ENCODE measurements at regions not wholly inside any gene's neighbourhood (a gene's known extent, or its start where the extent isn't known, plus 50 kb on each side); places are given as distances from the start of the nearest gene placed in this dataset.
"Not testable (repeated sequence)": the region's sequence is repeated elsewhere in the genome, so short reads cannot be mapped to it uniquely, and the experiment has no call there.

GRCh38 chr5:90338712-90339372, 70.7 kb downstream of the CETN3 start:
- no peak for DNase-seq

- no peak for DNase-seq
Observed at GRCh38 chr5:90337449-90338052, 72.0 kb downstream of the CETN3 start.

GRCh38 chr5:90336752-90337151, 72.8 kb downstream of the CETN3 start:
- DNase-seq = no peak

- DNase-seq = no peak
Observed at GRCh38 chr5:90334741-90335140, 74.8 kb downstream of the CETN3 start.

GRCh38 chr5:90329911-90330310, 79.6 kb downstream of the CETN3 start:
- DNase-seq = no peak

- no peak for DNase-seq
Observed at GRCh38 chr5:90326995-90327394, 82.6 kb downstream of the CETN3 start.

- no peak for DNase-seq
Observed at GRCh38 chr5:90325093-90325492, 84.5 kb downstream of the CETN3 start.

- not testable (repeated sequence) for DNase-seq
Observed at GRCh38 chr5:90320348-90320747, 89.2 kb downstream of the CETN3 start.

GRCh38 chr5:90312027-90312426, 97.5 kb downstream of the CETN3 start:
- DNase-seq = no peak

- DNase-seq = no peak
Observed at GRCh38 chr5:90311401-90311800, 98.2 kb downstream of the CETN3 start.

- no peak for DNase-seq
Observed at GRCh38 chr5:90308787-90309585, 100.6 kb downstream of the CETN3 start.

- DNase-seq = no peak
Observed at GRCh38 chr5:90307782-90308181, 101.8 kb downstream of the CETN3 start.

GRCh38 chr5:90307322-90307721, 102.2 kb downstream of the CETN3 start:
- DNase-seq = no peak

- DNase-seq = no peak
Observed at GRCh38 chr5:90306613-90307012, 102.9 kb downstream of the CETN3 start.

- DNase-seq = no peak
Observed at GRCh38 chr5:90305041-90305720, 104.4 kb downstream of the CETN3 start.

GRCh38 chr5:90301248-90301647, 108.3 kb downstream of the CETN3 start:
- DNase-seq = no peak

- DNase-seq = no peak
Observed at GRCh38 chr5:90297045-90297764, 112.4 kb downstream of the CETN3 start.

- DNase-seq = no peak
Observed at GRCh38 chr5:90294604-90295003, 115.0 kb downstream of the CETN3 start.

GRCh38 chr5:90293931-90294330, 115.6 kb downstream of the CETN3 start:
- DNase-seq = no peak

GRCh38 chr5:90290648-90291047, 118.9 kb downstream of the CETN3 start:
- DNase-seq = no peak

- no peak for DNase-seq
Observed at GRCh38 chr5:90289837-90290236, 119.7 kb downstream of the CETN3 start.

GRCh38 chr5:90287036-90287435, 122.5 kb downstream of the CETN3 start:
- no peak for DNase-seq

GRCh38 chr5:90285581-90285980, 124.0 kb downstream of the CETN3 start:
- DNase-seq = no peak
